ENCODE measurements at regions not wholly inside any gene's neighbourhood (a gene's known extent, or its start where the extent isn't known, plus 50 kb on each side); places are given as distances from the start of the nearest gene placed in this dataset.

- TF ChIP-seq, protein P1, sequence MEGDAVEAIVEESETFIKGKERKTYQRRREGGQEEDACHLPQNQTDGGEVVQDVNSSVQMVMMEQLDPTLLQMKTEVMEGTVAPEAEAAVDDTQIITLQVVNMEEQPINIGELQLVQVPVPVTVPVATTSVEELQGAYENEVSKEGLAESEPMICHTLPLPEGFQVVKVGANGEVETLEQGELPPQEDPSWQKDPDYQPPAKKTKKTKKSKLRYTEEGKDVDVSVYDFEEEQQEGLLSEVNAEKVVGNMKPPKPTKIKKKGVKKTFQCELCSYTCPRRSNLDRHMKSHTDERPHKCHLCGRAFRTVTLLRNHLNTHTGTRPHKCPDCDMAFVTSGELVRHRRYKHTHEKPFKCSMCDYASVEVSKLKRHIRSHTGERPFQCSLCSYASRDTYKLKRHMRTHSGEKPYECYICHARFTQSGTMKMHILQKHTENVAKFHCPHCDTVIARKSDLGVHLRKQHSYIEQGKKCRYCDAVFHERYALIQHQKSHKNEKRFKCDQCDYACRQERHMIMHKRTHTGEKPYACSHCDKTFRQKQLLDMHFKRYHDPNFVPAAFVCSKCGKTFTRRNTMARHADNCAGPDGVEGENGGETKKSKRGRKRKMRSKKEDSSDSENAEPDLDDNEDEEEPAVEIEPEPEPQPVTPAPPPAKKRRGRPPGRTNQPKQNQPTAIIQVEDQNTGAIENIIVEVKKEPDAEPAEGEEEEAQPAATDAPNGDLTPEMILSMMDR (IDR thresholded peaks at IDR 0.05) = no peak
- TF ChIP-seq POLR2A (IDR thresholded peaks at IDR 0.05) = no peak
Measured at GRCh38 chr13:61358599-61358998, 57.0 kb downstream of the PCDH20 start.

Data from gastroesophageal sphincter (tissue), 3 donors.